Thyroid gland (tissue), 4 donors: ENCODE measurements at regions not wholly inside any gene's neighbourhood (a gene's known extent, or its start where the extent isn't known, plus 50 kb on each side); places are given as distances from the start of the nearest gene placed in this dataset.

Experiments
- POLR2A ChIP-seq, 2 donors: fragments of 450-650 bp; IDR thresholded peaks; one replicate each; pipeline ENCODE4 v1.6.1; 2017; ENCODE audit warnings: antibody characterized with exemption in 2 of 2, mild to moderate bottlenecking in 2 of 2, moderate library complexity in 1 of 2
- TF ChIP-seq, protein P1 (sequence below), 6 experiments: fragments of 200-600 bp in 3 of 6; fragments of 450-650 bp in 3 of 6; sonication (generic) in 3 of 6; IDR thresholded peaks; one replicate each; pipeline ENCODE4 v1.5.1; 2016 to 2019; ENCODE audit warnings: antibody characterized with exemption in 6 of 6, mild to moderate bottlenecking in 2 of 6, inconsistent platforms in 1 of 6, moderate library complexity in 1 of 6

DNA sequence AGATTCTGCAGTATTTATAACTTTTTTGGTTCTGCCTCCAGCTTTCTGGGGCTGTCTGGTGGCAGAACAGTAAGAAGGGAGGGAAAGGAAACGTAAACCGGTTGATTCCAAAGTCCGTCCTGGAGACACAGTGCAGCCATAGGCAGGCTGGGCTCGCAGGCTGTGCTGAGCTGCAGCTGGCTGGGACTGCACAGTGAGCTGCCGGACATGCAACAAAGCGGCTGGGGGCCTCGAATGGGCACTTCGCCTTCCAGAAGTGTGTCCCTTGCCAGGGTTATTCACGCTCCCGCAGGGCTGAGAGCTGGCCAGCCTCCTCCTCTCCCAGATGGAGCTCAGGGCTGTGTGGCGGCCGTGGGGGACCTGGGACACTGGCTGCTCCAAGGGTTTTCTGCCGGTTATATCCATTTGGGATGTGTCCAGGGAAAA, 78.1 kb upstream of the CD93 start:
- no peak for TF ChIP-seq POLR2A (IDR thresholded peaks at IDR 0.05)
- TF ChIP-seq, protein P1, sequence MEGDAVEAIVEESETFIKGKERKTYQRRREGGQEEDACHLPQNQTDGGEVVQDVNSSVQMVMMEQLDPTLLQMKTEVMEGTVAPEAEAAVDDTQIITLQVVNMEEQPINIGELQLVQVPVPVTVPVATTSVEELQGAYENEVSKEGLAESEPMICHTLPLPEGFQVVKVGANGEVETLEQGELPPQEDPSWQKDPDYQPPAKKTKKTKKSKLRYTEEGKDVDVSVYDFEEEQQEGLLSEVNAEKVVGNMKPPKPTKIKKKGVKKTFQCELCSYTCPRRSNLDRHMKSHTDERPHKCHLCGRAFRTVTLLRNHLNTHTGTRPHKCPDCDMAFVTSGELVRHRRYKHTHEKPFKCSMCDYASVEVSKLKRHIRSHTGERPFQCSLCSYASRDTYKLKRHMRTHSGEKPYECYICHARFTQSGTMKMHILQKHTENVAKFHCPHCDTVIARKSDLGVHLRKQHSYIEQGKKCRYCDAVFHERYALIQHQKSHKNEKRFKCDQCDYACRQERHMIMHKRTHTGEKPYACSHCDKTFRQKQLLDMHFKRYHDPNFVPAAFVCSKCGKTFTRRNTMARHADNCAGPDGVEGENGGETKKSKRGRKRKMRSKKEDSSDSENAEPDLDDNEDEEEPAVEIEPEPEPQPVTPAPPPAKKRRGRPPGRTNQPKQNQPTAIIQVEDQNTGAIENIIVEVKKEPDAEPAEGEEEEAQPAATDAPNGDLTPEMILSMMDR (IDR thresholded peaks at IDR 0.05): no peak
